ENCODE measurements at regions not wholly inside any gene's neighbourhood (a gene's known extent, or its start where the extent isn't known, plus 50 kb on each side); places are given as distances from the start of the nearest gene placed in this dataset.

GRCh38 chr20:6238421-6238820, 115.6 kb upstream of the FERMT1 start:
- DNase-seq (ENCODE audit: unreplicated experiment) = no peak
- H3K4me3 Mint-ChIP-seq (ENCODE audit: unreplicated experiment) = no peak overlapping the region
- ChIA-PET POLR2A (interaction anchor here (0.5 kb wide), 1 partner anchor 9 kb away, joined by 3 read pairs; no protein-coding TSS in a partner anchor), CTCF (interaction anchor here (0.6 to 1.8 kb wide), 3 partner anchors 19 to 1693 kb away, joined by 3 to 7 read pairs (median 6); no protein-coding TSS in a partner anchor)
- peaks cover 8% of the 10 kb centered on the region for H3K9me3 Mint-ChIP-seq (ENCODE audit: unreplicated experiment)
- intact Hi-C loops (cut with micrococcal nuclease) = no loop called here
- H3K36me3 Mint-ChIP-seq (ENCODE audit: insufficient read depth, unreplicated experiment) = no peaks in the 10 kb centered on the region
- H3K27me3 Mint-ChIP-seq (ENCODE audit: insufficient read depth, unreplicated experiment) = peaks cover 12% of the 10 kb centered on the region
- no peak for TF ChIP-seq CTCF (IDR thresholded peaks at IDR 0.05; ENCODE audit: unreplicated experiment)
- BruUV-seq (replicated peaks) = no TSS peak
- no peak overlapping the region for H3K27ac Mint-ChIP-seq (ENCODE audit: low read depth, unreplicated experiment)
- no peaks in the 10 kb centered on the region for H3K4me1 Mint-ChIP-seq (ENCODE audit: insufficient read depth, unreplicated experiment)

- no peak for DNase-seq (ENCODE audit: unreplicated experiment)
- Mint-ChIP-seq H3K4me3 (ENCODE audit: unreplicated experiment) (no peak overlapping the region), H3K36me3 (ENCODE audit: insufficient read depth, unreplicated experiment) (no peaks in the 10 kb centered on the region), H3K9me3 (ENCODE audit: unreplicated experiment) (peaks cover 14% of the 10 kb centered on the region), H3K27me3 (ENCODE audit: insufficient read depth, unreplicated experiment) (peaks cover 11% of the 10 kb centered on the region), H3K27ac (ENCODE audit: low read depth, unreplicated experiment) (no peak overlapping the region), H3K4me1 (ENCODE audit: insufficient read depth, unreplicated experiment) (peaks cover 6% of the 10 kb centered on the region)
- no peak for TF ChIP-seq CTCF (IDR thresholded peaks at IDR 0.05; ENCODE audit: unreplicated experiment)
- no TSS peak for BruUV-seq (replicated peaks)
- ChIA-PET CTCF (interaction anchor here (0.6 to 1.1 kb wide), 2 partner anchors 27 to 1050 kb away, joined by 3 read pairs; no protein-coding TSS in a partner anchor), POLR2A (interaction anchor here (0.7 to 1.2 kb wide), 2 partner anchors 13 to 51 kb away, joined by 3 read pairs; no protein-coding TSS in a partner anchor)
- intact Hi-C loops (cut with micrococcal nuclease) = no loop called here
Measured at GRCh38 chr20:6235510-6235909, 112.7 kb upstream of the FERMT1 start.

- intact Hi-C loops (cut with micrococcal nuclease) = no loop called here
- no peak for TF ChIP-seq CTCF (IDR thresholded peaks at IDR 0.05; ENCODE audit: unreplicated experiment)
- H3K27ac Mint-ChIP-seq (ENCODE audit: low read depth, unreplicated experiment) = no peak overlapping the region
- DNase-seq (ENCODE audit: unreplicated experiment) = no peak
- BruUV-seq (replicated peaks) = no TSS peak
- CTCF ChIA-PET = no interaction called here
- H3K36me3 Mint-ChIP-seq (ENCODE audit: insufficient read depth, unreplicated experiment) = no peaks in the 10 kb centered on the region
- H3K27me3 Mint-ChIP-seq (ENCODE audit: insufficient read depth, unreplicated experiment) = no peaks in the 10 kb centered on the region
- no peak overlapping the region for H3K4me3 Mint-ChIP-seq (ENCODE audit: unreplicated experiment)
- peaks cover 10% of the 10 kb centered on the region for H3K9me3 Mint-ChIP-seq (ENCODE audit: unreplicated experiment)
- POLR2A ChIA-PET = interaction anchor here (1.2 kb wide), 1 partner anchor 12 kb away, joined by 4 read pairs; no protein-coding TSS in a partner anchor
- H3K4me1 Mint-ChIP-seq (ENCODE audit: insufficient read depth, unreplicated experiment) = peaks cover 6% of the 10 kb centered on the region
Measured at GRCh38 chr20:6232436-6232835, 109.6 kb upstream of the FERMT1 start.

- DNase-seq (ENCODE audit: unreplicated experiment) = peak; percentile 61
- Mint-ChIP-seq H3K36me3 (ENCODE audit: insufficient read depth, unreplicated experiment) (no peaks in the 10 kb centered on the region), H3K27ac (ENCODE audit: low read depth, unreplicated experiment) (no peak overlapping the region), H3K4me1 (ENCODE audit: insufficient read depth, unreplicated experiment) (peaks cover 6% of the 10 kb centered on the region), H3K4me3 (ENCODE audit: unreplicated experiment) (no peak overlapping the region), H3K27me3 (ENCODE audit: insufficient read depth, unreplicated experiment) (no peaks in the 10 kb centered on the region), H3K9me3 (ENCODE audit: unreplicated experiment) (peaks cover 10% of the 10 kb centered on the region)
- intact Hi-C loops (cut with micrococcal nuclease) = no loop called here
- TF ChIP-seq CTCF (IDR thresholded peaks at IDR 0.05; ENCODE audit: unreplicated experiment) = no peak
- BruUV-seq (replicated peaks) = no TSS peak
- POLR2A ChIA-PET = interaction anchor here (0.6 to 1.2 kb wide), 3 partner anchors 11 to 38 kb away, joined by 3 to 4 read pairs (median 4); no protein-coding TSS in a partner anchor
- CTCF ChIA-PET = interaction anchor here (0.7 to 0.9 kb wide), 2 partner anchors 36 to 1044 kb away, joined by 3 read pairs; no protein-coding TSS in a partner anchor
Measured at GRCh38 chr20:6231556-6231955, 108.7 kb upstream of the FERMT1 start.
